GM19025 (cell line): ENCODE measurements at regions not wholly inside any gene's neighbourhood (a gene's known extent, or its start where the extent isn't known, plus 50 kb on each side); places are given as distances from the start of the nearest gene placed in this dataset.
"Not testable (repeated sequence)": the region's sequence is repeated elsewhere in the genome, so short reads cannot be mapped to it uniquely, and the experiment has no call there.

Experiments used
- ATAC-seq: cut with Tn5 transposase; IDR thresholded peaks from one replicate; pipeline ENCODE4 v1.9.1; 2021; ENCODE audit warnings: mild to moderate bottlenecking, low read depth, moderate library complexity; ENCODE audit not compliant: unreplicated experiment

DNA sequence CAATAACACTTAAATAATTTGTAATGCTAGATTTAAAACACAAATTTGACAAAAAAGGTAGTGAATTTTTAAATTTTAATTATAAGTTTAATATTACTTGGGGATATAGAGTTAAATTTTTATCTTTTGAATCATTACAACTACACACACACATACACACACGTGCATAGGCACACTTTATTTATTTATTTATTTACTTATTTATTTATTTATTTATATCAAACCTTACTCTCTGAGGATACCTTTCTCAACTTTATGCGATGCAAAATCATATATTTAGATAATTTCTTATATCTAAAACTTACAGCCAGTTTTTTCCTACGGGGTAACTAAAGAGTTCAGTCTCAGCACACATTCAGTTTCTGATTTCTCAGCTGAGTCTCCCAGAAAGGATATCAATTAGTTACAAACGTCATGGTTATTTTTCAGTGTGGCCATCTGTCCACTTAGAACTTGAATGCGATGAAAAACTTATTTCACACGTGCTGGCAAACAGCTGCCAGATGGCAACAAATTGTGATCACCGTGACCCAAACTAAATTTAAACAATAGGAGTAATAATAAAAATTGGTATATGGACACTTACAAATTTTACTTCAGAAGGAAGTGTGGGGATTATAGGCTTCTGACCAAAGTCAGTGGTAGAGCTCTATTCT is 683.1 kb upstream of the PRR20A start:
- no peak for ATAC-seq

DNA sequence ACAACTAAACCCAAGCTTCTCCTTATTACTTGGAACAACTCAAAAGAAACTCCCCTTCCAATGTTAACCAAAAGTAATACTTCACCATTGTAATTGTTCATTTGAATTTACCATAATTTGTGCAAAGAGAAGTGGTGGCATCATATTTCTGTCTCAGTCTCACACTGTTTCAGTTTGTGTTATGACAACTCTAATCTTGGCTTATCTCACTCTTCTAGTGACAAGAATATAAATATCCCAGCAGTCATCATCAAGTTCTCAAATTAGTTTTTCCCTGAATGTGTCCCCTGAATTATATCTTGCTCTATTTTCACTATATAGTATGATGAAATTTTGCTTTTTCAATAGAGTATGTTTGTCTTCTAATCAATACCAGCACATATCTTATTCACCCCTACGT is 681.4 kb upstream of the PRR20A start:
- no peak for ATAC-seq

DNA sequence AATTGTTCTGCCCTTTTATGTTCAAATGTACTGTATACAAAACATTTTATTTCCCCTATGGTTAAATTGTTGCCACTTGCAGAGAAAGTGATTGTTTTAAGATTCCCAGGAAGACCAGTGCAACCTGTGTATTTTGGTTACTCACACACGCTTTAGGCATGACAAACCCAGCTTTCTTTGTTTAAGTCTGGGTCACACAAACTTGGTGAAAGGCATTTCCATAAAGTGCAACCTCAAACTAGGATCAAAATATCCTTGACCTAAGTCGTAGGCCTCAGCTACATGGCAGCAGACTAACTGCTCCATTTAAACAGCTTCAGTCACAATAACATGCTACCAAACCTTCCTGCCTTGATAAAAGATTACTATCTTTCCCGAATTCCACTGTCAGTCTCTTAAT is 639.0 kb upstream of the PRR20A start:
- ATAC-seq = no peak

DNA sequence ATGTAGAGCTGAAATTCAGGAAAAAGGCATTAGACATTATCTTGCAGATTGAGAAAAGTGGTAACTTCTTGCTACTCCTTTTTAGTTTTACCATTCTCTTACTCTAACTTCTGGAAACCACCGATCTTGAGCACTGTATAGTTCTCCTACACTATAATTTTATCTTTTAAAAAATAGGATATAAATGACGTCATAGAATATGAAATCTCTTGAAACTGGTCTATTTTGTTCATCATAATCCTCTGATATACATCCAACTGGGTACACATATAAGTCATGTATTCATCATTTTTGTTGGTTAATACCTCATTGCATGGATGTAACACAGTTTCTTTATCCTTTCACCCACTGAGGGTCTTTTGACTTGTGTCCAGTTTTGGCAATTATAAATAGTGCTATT is 629.9 kb upstream of the PRR20A start:
- ATAC-seq = no peak

DNA sequence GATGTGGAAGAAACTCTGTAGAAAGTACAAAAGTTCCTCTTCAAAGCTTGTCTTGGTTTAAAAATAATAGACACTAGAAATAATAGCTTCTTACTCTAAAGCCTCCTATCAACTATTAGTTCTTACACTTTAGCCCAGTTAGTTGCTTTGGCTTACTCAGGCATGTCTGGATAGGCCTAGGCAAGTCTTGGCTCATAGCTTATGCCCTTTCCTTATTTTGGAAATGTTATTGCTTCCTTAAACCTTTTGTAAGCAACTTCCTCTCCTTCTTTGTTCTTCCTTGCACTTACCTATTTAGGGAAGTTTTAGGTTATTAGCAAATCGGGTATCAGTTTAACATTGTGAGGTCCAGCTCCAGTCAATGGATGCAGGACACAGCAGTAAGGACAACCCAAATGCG is 628.4 kb upstream of the PRR20A start:
- ATAC-seq = not testable (repeated sequence)

DNA sequence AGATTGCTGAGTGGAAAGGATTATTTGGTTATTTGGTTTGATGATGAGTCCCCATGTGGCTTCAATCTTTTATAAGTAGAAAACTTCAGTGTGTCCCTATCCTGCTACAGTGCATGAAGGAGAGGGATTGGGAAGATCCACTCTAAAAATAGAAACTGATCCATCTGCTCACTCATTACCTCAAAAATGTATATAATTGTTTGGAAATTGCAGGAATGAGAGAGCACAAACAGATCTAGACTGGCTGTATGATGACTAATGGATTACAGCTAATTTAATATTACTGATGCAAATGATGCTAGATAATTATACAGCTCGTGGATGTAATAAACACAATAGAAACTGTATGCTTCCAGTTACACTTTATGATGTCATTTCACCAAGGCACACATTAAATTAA is 625.3 kb upstream of the PRR20A start:
- no peak for ATAC-seq

DNA sequence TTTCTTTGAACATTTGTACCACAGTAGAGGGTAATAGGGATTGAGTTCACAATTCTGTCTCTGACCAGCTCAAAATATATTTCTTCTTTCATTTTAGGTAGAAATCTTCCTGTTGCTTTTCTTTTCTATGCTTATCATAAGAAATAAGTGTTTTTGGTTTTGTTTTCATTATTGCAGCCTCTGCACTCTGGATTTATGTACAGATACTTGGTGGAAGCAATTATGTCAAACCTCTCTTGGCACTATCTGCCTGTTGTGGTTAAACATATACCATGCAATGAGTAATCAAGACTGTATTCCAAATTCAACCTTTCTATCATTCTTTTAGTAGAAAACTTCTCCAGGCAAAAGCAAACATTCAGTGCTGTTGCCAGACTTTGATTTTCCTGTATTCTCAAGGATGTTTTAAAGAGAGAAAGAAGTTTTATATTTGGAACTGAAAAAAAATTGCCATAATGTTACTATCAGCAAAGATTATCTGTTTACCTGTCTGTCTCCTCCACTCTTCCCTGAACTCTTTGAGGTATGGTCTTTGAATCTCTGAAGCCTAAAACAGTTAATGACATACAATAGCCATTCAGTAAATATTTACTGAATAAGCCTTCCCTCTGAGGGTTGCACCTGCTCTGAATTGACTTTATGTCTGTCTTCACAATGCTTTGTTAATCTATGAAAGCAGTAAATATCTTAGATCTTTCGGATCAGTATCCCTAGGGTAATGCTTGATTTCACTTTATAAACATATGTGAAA is 612.5 kb upstream of the PRR20A start:
- no peak for ATAC-seq

DNA sequence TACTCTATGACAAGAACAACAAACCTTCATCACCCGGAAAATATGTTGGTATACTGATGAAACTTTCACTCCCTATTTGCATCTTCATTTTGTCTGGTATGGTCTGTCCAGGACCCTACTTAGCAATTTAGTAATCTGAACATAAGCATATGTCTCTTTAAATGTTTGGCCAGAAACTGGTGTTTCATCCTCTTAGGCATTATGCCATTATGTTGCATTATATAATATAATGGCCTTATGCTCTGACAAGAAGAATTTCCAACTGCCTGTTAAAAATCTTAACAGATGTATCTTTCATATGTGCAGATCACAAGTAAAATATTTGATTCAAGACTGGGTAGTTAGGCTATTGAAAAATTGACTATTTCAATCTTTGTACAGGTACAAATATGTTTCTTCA is 610.6 kb upstream of the PRR20A start:
- no peak for ATAC-seq

DNA sequence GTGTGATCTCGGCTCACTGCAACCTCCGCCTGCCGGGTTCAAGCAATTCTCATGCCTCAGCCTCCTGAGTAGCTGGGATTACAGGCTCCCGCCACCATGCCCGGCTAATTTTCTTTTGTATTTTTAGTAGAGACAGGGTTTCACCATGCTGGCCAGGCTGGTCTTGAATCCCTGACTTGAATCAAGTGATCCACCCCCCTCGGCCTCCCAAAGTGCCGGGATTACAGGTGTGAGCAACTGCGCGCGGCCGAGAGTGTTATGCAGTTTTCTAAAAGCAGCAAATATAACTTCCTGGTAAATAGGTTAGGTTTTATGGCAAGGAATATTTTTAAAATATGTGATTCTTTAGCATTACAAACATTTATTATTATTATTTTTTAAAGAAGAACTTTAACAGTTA is 592.8 kb upstream of the PRR20A start:
- not testable (repeated sequence) for ATAC-seq

DNA sequence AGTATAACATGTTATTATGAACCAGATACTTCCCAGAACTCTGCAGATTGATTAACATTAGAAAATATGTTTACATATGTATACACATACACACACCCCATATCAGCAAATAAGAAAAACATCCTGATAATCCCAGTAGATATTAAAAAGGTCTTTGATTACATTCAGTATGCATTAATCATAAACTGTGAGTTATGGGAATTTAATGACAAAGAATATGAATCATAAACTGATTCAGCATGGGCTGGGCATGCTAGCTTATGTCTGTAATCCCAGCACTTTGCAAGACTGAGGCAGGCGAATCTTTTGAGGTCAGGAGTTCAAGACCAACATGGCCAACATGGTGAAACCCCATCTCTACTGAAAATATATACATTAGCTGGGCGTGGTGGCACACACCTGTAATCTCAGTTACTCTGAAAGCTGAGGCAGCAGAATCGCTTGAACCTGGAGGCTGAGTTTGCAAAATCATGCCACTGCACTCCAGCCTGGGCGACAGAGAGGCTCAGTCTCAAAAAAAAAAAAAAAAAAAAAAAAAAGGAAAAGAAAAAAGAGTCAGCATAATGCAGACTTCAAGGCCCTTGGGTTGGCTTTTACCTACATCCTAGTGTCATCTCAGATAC is 581.9 kb upstream of the PRR20A start:
- ATAC-seq = no peak

DNA sequence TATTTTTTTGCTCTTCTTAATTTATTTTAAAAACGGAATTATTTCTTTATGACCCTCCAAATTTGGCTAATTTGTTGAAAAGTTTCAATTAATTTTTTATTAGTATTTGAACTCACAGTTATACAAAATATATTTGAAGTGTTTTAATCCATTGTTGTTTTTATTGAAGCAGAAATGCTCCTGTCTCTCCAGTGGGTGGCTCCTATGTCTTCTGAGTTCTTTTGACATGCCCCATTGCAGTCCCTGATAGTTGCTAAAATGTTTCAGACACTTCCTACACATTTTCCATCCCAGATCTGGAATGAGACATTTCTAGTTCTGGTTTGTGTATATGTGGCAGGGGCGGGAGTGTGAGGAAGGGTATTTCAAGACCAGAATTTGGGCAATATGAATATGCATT is 579.4 kb upstream of the PRR20A start:
- ATAC-seq = no peak

DNA sequence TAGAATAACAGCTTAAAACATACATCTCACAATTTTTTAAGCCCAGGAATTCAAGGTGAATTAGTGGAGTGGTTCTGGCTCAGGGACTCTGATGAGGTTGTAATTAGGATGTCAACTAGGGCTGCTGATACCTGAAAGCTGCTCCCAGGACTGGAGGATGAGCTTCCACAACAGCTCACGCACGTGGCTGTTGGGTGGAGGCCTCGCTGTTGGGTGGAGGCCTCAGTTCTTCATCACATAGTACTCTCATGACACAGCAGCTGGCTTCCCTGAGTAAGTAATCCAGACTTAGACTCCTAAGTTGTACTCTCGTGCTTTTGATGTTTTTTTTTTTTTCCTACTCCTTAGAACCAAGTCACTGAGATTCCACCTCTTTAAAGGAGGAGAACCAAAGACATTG is 577.1 kb upstream of the PRR20A start:
- ATAC-seq = no peak

DNA sequence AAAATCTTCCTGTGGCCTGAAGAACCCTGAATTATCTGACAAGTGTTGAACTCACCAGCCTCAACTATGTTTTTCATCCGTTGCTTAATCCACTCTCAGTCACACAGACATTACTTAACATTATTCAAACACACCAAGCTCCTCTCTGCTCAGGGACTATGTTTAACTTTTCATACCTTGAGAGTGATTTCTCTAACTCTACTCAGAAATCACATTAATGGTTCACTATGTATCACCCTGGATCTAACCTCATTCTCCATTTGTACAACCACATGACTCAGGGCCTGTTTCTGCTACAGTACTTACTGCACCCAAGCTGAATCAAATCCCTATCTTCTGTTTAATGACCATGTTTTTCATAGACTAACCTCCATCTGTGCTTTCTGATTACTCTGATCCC is 553.7 kb upstream of the PRR20A start:
- no peak for ATAC-seq

DNA sequence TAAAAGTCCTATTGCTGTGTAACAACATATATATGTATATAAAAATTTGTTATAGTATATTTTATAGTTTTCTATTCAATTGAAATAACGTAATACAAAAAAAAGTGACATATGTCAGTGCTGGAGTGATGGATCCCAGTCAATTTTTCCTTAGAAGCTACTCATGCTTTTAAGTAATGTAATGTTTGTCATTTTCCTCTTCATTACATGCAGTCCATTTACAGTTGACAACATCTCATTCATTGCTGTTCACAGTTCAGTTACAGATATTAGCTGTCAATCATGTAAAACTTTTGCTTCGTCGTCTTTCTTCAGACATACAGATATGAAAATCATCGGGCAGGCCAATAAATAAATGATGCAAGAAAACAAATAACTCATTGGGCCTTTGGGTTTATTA is 525.1 kb upstream of the PRR20A start:
- no peak for ATAC-seq

DNA sequence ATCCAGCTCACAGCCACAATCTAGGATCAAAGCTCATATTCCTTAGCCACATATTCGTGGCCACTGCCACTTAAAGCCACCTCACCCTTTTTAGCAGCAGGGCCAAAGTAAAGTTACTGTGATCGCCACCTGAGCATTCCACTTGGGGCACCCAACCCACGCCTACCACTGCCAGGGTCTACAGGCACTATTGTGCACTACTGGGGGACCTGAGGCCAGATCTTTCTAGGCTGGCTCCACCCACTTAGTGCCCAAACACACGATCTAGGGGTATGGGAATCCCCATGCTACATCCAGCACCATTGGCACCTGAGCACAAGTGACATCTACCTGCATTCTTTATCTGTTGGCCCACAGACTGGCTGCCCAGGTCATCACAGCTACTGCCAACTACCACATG is 517.9 kb upstream of the PRR20A start:
- ATAC-seq = no peak

DNA sequence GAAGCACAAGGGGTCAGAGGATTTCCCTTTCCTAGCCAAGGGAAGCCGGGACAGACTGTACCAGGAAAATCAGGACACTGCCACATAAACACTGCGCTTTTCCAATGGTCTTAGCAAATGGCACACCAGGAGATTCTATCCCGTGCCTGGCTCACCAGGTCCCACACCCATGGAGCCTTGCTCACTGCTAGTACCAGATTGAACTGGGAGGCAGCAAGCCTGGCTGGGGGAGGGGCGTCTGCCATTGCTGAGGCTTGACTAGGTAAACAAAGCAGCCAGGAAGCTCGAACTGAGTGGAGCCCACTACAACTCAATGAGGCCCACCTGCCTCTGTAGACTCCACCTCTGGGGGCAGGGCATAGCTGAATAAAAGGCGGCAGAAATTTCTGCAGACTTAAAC is 511.8 kb upstream of the PRR20A start:
- ATAC-seq = not testable (repeated sequence)

DNA sequence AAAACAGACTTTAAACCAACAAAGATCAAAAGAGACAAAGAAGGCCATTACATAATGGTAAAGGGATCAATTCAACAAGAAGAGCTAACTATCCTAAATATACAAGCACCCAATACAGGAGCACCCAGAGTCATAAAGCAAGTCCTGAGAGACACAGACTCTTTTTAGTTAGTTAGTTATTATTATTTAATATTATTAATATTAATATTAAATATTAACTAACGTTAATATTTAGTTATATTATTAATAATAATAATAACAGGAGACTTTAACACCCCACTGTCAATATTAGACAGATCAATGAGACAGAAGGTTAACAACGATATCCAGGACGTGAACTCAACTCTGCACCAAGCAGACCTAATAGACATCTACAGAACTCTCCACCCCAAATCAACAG is 509.7 kb upstream of the PRR20A start:
- not testable (repeated sequence) for ATAC-seq

DNA sequence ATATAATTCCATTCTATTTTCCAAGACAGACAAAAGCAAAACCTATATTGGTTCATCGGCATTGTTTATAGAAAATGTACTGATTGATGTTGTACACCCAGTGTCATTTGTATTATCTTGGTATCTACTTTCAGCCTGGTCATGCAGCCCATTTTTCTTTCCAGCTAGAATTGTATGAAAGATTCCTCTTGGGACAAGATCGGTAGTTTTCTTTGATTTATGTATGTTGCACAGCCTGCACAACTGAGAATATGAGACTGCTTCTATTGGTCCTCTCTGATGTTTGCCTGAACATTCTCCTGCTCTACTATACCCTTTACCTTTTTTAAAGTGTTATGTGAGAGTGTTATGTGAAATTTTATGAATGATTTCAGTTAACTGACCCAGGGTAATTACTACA is 487.7 kb upstream of the PRR20A start:
- ATAC-seq = no peak

DNA sequence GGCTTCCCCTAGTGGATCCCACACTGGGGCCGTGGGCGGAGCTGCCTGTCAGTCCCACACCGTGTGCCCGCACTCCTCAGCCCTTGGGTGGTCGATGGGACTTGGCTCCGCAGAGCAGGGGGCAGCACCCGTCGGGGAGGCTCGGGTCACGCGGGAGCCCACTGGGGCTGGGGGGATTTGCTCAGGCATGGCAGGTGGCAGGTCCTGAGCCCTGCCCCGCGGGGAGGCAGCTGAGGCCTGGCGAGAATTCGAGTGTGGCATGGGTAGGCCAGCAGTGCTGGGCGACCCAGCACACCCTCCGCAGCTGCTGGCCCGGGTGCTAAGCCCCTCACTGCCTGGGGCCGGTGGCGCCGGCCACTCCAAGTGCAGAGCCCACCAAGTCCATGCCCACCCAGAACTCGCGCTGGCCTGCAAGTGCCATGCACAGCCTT is 481.7 kb upstream of the PRR20A start:
- no peak for ATAC-seq

DNA sequence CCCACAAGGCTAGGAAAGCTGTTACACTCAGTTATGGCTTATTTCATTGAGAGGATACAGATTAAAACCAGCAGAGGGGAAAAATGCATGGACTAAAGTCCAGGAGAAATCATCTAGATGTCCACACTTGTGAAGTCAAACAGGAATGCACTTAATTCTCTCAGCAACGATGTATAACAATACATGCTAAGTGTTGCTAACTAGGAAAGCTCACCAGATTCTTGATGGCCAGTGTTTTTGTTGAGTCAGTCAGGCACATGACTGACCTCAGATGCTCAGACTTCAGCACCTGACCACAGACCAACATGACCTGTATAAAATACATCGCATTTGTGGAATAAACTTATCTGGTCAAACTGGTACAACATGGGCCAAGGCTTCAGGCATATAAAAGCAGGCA is 470.2 kb upstream of the PRR20A start:
- ATAC-seq = no peak

DNA sequence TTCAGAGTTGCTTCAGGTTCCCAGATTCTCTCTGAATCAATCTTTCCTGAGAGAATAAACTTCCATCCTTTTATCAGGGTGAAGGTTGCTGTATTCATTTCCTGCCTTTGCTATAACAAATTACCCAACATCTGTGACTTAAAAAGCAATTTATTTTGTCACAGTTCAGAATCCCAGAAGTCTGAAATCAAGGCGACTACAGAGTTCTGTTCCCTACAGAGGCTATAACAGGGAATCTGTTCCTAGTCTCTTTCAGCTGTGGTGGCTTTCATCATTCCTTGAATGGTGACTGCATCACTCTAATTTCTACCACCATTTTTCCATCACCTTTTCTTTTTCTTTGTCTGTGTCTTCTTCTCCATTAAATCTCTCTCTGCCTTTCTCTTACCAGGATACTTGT is 459.3 kb upstream of the PRR20A start:
- no peak for ATAC-seq

DNA sequence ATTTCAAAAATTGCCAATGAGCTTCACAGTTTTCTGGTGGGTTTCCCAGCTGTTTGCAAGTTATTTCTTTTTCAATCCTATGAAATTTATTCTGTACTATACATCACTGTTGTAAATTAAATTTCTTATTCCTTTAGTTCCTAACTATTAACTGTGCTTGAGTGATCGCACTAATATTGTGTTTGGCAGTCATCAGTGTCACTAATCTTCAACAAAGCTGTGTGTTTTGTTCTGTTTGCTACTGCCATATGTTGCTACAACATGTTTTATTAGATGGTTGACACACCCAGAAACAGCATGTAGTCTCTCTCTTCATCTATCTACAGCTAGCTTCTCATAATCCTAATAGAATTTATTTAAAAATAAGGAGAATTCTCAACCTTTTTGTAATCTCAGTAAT is 453.6 kb upstream of the PRR20A start:
- ATAC-seq = no peak
